ENCODE measurements at regions not wholly inside any gene's neighbourhood (a gene's known extent, or its start where the extent isn't known, plus 50 kb on each side); places are given as distances from the start of the nearest gene placed in this dataset.
A peak's percentile ranks its signal among the peaks of the same experiment; 100 is the strongest.

- no peak for DNase-seq (ENCODE audit: extremely low read depth, low read depth, low spot score)
These were observed 278.5 kb downstream of the FBXO15 start for GRCh38 chr18:73869182-73869581.

DNA sequence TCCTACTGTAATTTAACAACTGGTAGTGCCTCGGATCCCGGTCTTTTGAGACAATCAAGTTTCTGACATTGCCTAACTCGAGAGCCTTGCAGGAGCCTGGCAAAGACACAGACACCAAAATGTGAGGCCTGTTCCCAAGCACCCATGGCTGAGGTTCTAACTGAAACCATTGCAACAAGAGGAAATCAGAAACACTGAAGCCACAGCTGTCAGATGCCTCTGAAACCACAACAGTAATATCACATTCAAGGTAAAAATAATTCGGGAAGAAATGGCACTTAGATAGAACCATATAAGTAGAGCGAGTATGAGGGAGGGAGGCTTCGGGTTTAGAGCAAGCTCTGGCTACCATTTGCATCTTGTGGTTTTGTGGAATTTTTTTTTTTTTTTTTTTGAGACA is 285.9 kb downstream of the FBXO15 start:
- no peak for DNase-seq (ENCODE audit: extremely low read depth, low read depth, low spot score)

DNA sequence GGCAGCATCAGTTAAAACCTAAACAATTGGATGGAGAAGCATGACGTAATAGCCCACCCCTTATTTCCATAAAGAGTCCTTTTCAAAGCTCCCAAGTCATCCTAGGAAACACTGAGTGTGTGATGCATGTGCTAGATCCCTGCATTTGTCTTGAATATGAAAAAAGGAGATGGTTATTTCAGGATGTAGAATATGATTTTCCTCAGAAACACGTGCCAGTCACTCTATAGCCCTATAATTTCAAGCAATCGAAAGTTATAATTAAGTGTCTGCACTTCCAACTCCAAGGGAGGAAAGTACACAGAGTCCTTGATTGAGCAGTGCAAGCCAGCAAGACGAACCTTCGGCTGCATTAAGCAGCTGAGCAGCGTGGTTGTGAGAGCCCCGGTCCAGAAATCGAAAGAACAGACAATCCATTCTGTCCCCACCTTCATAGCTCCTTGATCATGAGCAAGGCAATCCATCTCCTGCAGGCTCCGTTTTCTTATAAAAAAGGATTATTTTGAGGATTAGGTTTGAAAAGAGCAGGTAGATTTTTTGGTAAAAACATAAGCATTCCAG is 287.7 kb downstream of the FBXO15 start:
- DNase-seq (ENCODE audit: extremely low read depth, low read depth, low spot score), result no peak

- DNase-seq (ENCODE audit: extremely low read depth, low read depth, low spot score), result no peak
These were observed 294.7 kb downstream of the FBXO15 start for GRCh38 chr18:73852789-73853549.

GRCh38 chr18:73850782-73851181 is 296.9 kb downstream of the FBXO15 start:
- DNase-seq (ENCODE audit: extremely low read depth, low read depth, low spot score), result no peak

GRCh38 chr18:73848656-73849055 is 299.0 kb downstream of the FBXO15 start:
- DNase-seq (ENCODE audit: extremely low read depth, low read depth, low spot score), result peak; percentile 34

- DNase-seq (ENCODE audit: extremely low read depth, low read depth, low spot score), result no peak
These were observed 304.2 kb downstream of the FBXO15 start for GRCh38 chr18:73843455-73843854.

DNA sequence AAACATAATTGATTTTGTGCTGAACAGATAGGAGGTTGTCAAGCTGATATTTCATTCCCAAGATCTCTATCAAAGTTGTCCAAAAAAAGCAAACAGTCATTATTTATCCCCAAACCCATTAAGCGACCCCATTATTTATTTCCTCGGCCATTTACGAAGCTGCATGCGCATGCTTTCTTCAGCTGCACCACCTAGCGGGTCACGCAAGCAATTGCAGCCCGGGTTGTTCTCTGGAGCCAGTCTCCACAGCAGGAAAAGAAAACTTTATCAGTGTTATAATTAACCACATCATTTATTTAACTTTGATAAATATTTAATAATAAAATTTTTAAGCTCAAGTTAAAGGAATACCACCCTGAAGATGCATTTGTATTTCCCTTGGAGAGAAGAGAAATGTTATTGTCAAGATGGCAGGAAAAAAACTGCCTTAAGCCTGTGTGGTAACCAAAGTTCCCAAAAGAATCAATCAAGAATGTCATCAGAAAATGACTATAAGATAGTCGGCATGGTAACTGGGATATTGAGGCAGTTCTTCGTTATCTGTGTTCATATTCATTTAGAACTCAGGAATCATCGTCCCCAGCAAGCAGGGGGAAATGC is 304.7 kb downstream of the FBXO15 start:
- peak; percentile 52 for DNase-seq (ENCODE audit: extremely low read depth, low read depth, low spot score)

DNA sequence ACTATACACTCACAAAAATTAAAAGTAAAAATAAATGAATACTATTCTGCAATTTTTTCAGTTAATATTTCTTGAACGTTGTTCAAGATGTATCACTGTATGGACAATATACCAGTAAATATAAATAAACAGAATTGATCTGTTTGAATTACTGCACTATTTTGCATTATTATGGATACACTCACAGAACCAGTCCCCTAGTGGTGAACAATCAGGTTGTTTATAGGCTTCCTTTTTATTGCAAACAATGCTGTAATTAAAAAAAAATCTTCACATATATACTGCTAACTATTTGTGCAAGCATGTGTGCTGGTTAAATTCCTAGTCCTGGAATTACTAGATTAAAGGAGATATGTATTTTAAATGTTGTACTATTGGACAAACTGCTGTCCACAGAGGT is 306.0 kb downstream of the FBXO15 start:
- DNase-seq (ENCODE audit: extremely low read depth, low read depth, low spot score), result peak; percentile 3

DNA sequence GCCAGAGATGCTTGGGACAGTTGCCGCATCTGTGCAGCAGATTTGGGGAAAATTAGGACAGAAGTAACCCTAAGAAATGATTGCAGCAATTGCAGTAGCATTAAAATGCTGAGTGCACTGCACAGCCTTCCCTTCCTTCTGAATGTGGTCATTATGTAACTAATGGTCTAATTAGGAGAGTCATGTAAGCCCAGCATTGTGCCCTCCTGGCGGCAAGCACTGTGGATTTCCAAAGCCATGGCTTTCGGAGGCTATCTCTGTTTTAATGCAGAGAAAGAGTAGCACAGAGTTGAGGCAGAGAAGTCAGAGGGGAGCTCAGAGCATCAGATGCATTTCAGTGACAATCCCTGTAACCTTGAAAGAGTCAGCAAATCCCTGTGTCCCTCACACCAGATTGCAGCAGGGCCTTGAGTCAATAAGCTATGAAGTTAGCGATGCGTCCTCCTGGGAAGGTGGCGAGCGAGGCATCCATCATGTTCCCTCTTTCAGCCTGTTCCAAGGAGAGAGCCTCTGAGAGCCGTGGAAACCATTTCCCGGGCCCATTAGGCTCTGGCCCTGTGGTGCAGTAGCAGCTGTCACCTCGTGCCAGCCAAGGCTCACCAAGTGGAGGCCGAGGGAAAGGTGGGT is 307.2 kb downstream of the FBXO15 start:
- DNase-seq (ENCODE audit: extremely low read depth, low read depth, low spot score), result no peak

DNA sequence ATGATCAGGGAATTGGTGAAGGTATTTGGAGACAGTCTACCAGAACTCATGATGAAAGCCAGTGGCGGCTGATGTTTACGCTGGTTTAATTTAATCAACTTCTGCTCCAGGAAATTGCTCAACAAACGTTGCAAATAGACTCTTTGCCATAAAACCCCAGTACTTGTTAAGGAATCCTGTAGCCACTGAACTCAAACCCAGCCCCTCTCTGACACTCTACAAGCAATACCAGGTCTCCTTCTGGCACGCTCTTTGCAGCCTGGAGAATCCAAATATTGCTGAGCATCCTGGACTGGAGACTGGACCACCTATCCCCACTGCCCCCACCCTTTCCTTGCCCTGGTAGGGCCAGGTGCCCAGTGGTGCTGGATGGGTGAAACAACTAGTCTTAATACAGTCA is 308.2 kb downstream of the FBXO15 start:
- no peak for DNase-seq (ENCODE audit: extremely low read depth, low read depth, low spot score)

DNA sequence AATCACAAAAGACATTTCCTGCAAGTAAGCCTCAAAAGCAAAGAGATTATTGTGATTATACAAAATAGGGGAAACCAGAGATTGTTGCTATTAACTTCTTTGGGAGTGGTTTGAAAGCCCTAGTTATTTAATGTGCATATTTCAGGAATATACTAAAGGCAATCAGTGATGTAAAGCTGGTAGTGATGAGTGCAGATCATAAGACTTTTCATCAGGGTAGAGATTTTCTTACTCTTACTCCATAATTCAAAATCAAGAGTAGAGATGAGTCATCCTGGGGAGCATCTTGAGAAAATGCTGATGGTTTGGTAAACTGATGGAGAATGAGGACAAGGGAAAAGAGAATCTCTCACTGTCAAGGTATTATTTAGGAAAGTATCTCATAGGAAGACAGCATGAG is 309.5 kb downstream of the FBXO15 start:
- DNase-seq (ENCODE audit: extremely low read depth, low read depth, low spot score), result no peak

DNA sequence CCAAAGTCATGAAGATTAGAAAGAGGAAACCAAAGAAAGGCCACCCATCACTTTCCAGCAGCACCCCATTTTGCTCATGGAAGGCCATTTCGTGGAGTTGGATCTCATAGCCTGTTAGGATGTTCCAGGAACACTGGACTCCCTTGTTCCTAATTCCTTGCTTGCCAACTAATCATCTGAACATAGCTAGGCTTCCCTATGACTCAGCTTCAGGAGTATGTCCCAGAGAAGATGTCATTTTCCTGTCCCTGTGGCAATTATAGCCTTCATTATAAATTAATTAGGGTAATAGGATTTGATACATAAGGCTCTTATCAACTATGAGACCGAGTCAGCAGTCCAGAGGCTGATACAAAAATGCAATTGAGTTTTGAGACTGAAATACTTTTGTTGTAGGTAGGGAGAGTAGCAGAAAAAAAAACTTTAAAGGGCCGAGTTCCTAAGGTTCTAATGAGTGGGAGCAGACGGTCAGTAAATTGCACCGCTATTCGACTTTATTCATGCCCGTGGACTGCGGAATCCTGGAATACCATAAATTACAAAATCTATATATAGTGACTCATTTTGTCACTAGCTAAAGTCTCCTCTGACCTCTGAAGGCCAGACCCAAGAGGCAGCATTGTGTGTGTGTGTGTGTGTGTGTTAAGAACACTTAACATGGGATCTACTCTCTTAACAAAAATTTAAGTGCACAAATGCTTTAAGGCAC is 311.8 kb downstream of the FBXO15 start:
- no peak for DNase-seq (ENCODE audit: extremely low read depth, low read depth, low spot score)

GRCh38 chr18:73835039-73835438 is 312.6 kb downstream of the FBXO15 start:
- no peak for DNase-seq (ENCODE audit: extremely low read depth, low read depth, low spot score)

DNA sequence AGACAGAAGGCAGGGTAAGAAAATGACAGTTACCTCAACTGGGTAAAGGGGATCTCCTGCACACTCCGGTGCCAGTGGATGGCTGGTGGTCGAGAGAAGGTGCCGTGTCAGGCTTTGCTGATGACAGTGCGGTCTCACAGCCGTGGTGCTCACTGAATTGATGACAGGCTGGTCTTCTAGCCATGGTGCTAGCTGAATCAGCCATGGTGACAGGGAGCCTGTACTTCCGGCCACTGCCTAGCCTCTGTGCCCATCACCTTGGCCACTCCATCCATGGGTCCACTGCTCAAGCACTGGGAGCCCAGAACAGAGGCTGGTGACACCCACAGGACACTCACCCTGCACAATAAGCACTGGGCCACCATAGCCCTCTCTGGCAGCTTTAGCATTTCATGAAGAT is 315.9 kb downstream of the FBXO15 start:
- no peak for DNase-seq (ENCODE audit: extremely low read depth, low read depth, low spot score)

DNA sequence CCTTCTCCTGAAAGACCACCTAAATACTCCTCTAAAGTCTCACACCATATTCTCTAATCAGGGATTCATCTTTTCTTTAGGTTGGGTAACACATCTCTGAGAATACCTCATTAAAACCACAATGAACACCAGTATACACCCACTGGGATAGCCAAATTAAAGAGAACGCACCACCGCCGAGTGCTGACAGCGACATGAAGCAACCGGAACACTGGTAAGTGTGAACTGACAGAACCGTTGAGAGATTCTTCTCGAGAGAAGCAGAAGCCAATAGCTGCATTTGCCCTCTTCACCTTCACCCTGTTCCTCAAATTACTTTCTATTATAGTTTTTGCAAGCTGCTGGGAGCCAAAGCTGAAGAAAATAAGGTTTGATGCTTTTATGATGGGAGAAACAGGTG is 318.5 kb downstream of the FBXO15 start:
- DNase-seq (ENCODE audit: extremely low read depth, low read depth, low spot score), result no peak

DNA sequence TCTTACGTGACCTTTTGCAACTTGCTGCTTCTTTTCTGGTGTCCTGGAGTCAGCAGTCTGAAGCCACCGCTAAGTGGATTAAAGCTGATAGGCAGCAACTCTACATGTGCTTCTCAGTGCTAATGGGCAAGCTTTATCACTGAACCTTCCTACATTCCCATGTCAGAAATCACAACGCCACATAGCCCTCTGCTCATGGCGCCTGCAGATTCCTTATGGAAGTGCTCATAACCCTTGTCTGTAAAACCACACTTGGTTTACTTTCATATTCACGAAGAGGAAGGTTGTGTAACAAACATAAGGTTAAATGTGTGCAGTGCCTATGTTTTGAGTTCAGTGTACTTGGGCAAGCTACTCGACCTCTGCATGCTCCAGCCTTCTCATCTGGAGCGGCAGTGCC is 319.8 kb downstream of the FBXO15 start:
- DNase-seq (ENCODE audit: extremely low read depth, low read depth, low spot score), result no peak

GRCh38 chr18:73826098-73826497 is 321.5 kb downstream of the FBXO15 start:
- DNase-seq (ENCODE audit: extremely low read depth, low read depth, low spot score), result no peak

DNA sequence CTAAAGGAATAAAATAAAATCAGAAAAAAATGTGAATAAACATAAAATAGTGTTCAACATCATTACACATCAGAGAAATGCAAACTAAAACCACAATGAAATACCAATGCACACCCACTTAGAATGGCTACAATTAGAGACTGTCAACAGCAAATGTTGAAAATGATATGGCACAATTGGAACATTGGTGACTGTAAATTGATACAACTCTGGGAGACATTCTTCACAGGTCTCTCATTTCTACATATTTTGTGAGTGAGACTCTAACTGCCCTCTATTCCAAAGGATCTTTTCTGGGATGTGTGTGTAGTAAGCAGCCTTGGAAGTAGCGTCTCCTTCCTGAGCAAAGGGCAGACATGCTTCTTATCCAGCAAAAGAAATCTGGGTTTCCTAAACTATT is 323.0 kb downstream of the FBXO15 start:
- DNase-seq (ENCODE audit: extremely low read depth, low read depth, low spot score), result no peak

GRCh38 chr18:73812423-73812822 is 335.2 kb downstream of the FBXO15 start:
- no peak for DNase-seq (ENCODE audit: extremely low read depth, low read depth, low spot score)

DNA sequence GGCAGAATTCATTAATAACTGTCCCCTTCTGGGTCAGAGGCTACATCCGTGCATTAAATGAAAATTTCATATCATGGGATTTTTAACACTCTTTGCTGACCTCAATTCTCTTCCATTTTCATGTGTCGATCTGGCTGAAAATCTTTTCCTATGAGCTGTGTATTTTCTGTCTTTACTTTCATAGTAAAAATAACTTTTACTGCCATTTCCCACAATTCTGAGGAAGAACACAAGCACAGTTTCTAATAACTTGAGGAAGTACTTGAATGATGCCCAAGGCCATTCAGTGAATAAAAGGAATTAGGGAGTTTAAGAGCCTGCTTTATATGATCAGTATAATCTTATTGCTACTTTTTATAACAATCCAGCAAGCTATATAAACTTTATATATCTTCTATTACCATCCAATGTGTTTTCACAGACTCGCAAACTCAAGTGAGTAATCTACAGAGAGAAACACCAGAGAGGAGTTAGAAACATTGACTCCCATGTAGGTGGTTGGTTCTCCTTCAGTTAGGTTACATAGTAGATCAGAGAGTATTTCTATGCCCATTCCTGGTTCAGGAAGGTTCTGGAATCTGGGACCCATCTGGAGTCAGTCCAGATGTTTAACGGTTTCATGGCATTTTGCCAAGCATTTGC is 340.0 kb downstream of the FBXO15 start:
- DNase-seq (ENCODE audit: extremely low read depth, low read depth, low spot score), result no peak
